ENCODE measurements at regions not wholly inside any gene's neighbourhood (a gene's known extent, or its start where the extent isn't known, plus 50 kb on each side); places are given as distances from the start of the nearest gene placed in this dataset.
"Not testable (repeated sequence)": the region's sequence is repeated elsewhere in the genome, so short reads cannot be mapped to it uniquely, and the experiment has no call there.

DNA sequence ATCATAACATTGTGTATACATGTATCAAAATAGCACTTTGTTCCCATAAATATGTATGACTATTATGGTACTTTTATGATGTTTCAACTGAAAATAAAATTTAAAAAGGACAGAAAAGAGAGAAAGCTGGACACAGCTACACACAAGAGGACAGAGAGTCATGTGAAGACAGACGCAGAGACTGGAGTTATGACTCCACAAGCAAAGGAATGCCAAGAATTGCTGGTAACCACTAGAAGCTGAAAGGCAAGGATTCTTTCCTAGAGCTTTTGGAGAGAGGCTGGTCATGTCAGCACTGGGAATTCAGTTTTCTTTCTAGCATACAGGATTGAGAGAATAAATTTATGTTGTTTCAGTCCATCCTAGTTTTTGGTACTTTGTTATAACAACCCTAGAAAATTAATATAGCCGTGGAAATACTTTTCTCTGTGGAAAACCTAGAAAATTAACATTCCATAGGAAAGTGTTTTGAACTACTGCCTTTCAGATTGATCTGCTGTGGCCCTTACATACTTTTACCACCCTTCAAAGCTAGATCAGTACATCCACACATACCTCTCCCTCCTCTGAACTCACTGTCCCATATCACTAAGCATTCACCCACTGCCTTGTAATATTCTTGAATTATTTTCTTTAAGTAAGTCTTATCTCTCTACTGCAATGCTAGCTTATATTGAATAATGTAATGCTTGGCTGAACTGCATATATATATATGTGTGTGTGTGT lies 575.3 kb downstream of the IPMK start:
- no peaks in the 10 kb centered on the region for H3K36me3 Mint-ChIP-seq
- ATAC-seq (ENCODE audit: low read depth) (no peak), DNase-seq (ENCODE audit: low spot score in 2 of 2) (no peak)
- no peaks in the 10 kb centered on the region for H3K4me1 Mint-ChIP-seq
- no peaks in the 10 kb centered on the region for H3K9me3 Mint-ChIP-seq
- no peak overlapping the region for H3K27ac Mint-ChIP-seq
- H3K4me3 Mint-ChIP-seq = no peak overlapping the region
- H3K27me3 Mint-ChIP-seq = no peaks in the 10 kb centered on the region

DNA sequence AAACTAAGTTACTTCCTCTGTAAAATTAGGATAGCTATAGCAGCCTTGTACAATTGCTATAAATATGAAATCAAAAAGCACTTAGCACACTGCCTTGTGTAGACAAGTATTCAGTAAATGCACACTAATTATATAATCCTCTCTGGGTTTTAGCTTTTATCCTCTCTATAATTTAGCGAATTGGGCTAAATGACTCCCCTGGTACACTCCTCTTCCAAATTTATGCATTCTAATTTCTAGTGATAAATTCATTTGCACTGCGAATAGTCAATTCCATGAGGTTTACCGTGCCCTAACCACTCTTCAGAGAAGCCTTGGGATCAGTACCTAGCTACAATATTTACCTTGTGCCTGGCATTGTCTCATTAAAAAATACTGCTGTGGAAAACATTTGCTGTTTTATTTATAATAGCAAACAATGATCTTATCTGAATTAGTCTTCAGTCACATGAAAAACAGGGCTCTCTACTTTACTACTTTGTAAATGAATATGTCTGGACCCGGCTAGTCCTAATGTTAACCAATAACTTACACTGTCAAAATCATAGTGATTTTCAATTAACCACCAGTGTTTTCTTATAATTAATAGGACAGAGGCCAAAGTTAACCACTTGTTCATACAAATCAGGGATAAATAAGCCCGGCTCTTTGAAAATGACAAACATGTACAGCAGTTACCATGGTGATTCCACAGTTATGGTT lies 577.9 kb downstream of the IPMK start:
- H3K27me3 Mint-ChIP-seq = no peaks in the 10 kb centered on the region
- no peak overlapping the region for H3K4me3 Mint-ChIP-seq
- DNase-seq (ENCODE audit: low spot score in 2 of 2) (no peak), ATAC-seq (ENCODE audit: low read depth) (no peak)
- no peaks in the 10 kb centered on the region for H3K36me3 Mint-ChIP-seq
- H3K9me3 Mint-ChIP-seq = no peaks in the 10 kb centered on the region
- no peak overlapping the region for H3K27ac Mint-ChIP-seq
- H3K4me1 Mint-ChIP-seq = no peaks in the 10 kb centered on the region

DNA sequence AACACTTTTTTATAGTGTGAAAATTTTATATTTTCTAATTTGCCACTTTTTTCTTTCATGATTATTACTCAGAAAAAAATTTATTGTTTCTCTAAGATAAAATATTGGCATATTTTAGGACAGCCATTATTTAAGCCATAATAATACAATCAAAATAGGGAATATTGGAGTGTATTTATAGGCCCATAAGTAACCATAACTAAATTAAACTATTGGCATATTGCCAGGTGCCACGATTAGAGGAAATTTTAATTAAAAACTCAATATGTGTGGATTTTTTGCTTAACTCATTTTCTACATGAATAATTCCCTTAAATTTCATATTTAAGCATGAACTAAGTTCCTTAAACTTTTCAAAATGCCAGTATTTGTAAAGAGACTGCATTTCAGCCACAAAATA lies 587.8 kb downstream of the IPMK start:
- no peaks in the 10 kb centered on the region for H3K9me3 Mint-ChIP-seq
- no peak overlapping the region for H3K27ac Mint-ChIP-seq
- H3K36me3 Mint-ChIP-seq = no peaks in the 10 kb centered on the region
- no peaks in the 10 kb centered on the region for H3K27me3 Mint-ChIP-seq
- H3K4me1 Mint-ChIP-seq = no peaks in the 10 kb centered on the region
- ATAC-seq (ENCODE audit: low read depth) (no peak), DNase-seq (ENCODE audit: low spot score in 2 of 2) (no peak)
- no peak overlapping the region for H3K4me3 Mint-ChIP-seq

DNA sequence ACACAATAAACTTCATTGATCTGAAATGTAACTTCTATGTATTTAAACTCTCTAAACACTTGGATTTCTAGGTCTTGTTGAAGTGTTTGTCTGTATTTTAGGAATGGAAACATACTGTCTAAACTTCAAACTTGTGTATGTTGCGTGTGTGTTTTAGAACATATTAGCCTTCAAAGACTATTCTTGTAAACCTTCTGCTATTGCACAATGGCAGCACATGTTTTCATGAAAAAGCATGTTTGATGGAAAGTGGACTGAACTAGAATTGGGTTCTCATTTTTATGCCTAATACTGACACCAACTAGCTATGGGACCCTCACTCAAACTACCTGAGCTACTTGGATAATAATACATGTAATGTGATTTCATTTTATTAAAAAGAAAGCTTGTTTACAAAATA lies 592.6 kb downstream of the IPMK start:
- DNase-seq (ENCODE audit: low spot score in 2 of 2) = no peak
- Mint-ChIP-seq H3K4me3 (no peak overlapping the region), H3K27ac (no peak overlapping the region), H3K36me3 (no peaks in the 10 kb centered on the region), H3K4me1 (no peaks in the 10 kb centered on the region), H3K27me3 (no peaks in the 10 kb centered on the region), H3K9me3 (no peaks in the 10 kb centered on the region)
- ATAC-seq (ENCODE audit: low read depth) = no peak

DNA sequence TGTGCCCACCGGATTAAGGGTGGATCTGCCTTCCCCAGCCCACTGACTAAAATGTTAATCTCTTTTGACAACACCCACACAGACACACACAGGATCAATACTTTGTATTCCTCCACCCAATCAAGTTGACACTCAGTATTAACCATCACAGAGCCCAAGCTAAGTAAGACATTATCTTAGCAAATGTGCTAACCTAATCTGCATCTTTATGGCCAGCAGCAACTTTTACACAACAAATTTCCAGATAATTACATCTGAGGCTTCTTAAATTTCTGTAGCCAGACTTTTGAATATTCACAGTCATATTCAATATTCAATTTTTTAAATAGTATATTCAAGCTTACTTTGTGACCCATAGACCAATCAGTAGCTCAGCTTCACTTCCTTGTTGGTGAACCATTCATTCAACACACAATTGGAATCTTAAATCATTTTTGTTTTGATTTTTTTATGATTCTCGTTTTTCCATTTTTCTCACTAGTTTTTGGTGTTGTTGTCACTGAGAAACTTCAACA lies 594.2 kb downstream of the IPMK start:
- no peak for ATAC-seq (ENCODE audit: low read depth)
- DNase-seq (ENCODE audit: low spot score in 2 of 2) = no peak
- Mint-ChIP-seq H3K4me3 (no peak overlapping the region), H3K27ac (no peak overlapping the region), H3K4me1 (no peaks in the 10 kb centered on the region), H3K9me3 (no peaks in the 10 kb centered on the region), H3K36me3 (no peaks in the 10 kb centered on the region), H3K27me3 (no peaks in the 10 kb centered on the region)

DNA sequence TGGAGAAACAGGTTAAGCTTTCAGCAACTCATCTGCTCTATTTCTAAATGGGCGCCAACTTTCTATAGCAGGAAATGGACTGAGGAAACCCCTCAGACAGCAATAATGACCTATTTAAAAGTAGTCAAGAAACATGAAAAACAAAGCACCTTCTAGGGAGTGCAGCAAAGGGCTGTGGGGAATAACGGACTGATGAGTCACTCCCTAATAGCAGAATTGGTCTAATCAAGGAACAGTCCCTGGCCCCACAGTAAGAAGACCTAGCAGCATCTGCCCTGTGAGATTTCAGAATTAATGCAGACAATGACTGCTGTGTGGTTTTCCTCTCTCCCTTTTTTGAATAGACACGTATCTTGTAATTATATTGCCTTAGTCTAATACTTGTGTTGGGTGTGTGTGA lies 602.9 kb downstream of the IPMK start:
- no peak for DNase-seq (ENCODE audit: low spot score in 2 of 2)
- no peaks in the 10 kb centered on the region for H3K27me3 Mint-ChIP-seq
- H3K4me1 Mint-ChIP-seq = no peaks in the 10 kb centered on the region
- ATAC-seq (ENCODE audit: low read depth) = no peak
- no peak overlapping the region for H3K4me3 Mint-ChIP-seq
- H3K27ac Mint-ChIP-seq = no peak overlapping the region
- H3K9me3 Mint-ChIP-seq = no peaks in the 10 kb centered on the region
- no peaks in the 10 kb centered on the region for H3K36me3 Mint-ChIP-seq

DNA sequence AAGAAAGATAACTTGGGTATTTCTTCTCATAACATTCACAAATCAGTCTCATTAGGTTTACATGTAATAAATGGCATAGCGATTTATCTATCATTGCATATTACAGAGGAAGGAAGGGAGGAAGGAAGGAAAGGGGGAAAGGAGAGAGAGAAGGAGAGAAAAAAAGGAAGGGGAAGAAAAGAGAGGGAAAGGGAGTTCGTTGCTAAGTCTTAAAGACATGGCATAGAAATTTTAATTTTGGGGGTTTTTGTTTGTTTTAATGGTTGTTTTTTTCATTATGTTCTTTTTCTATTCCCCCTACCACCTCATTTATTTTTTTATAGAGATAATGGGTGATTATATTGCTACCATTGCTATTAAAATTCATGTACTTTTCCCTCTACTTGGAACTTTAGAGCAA lies 604.3 kb downstream of the IPMK start:
- no peaks in the 10 kb centered on the region for H3K36me3 Mint-ChIP-seq
- no peak overlapping the region for H3K27ac Mint-ChIP-seq
- H3K4me1 Mint-ChIP-seq = no peaks in the 10 kb centered on the region
- DNase-seq (ENCODE audit: low spot score in 2 of 2) (no peak), ATAC-seq (ENCODE audit: low read depth) (no peak)
- H3K9me3 Mint-ChIP-seq = no peaks in the 10 kb centered on the region
- no peak overlapping the region for H3K4me3 Mint-ChIP-seq
- no peaks in the 10 kb centered on the region for H3K27me3 Mint-ChIP-seq

DNA sequence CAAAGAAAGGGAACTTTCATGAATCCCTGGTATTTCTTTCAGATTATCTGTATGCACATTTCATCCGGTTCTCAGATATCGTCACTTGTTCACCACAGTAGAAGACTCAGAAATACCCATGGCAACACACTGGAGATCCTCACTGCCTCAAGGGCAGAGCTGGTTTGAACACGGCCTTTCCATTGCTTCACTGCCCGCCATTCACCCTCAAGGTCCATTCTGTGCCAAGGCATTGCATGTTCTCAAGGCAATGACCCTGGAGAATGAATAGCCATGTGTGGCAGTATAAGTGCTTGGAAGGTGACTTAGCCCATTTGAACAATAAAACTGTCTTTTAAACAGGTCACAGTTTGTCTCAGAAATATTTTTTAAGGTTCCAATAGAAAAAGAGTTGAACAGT lies 606.5 kb downstream of the IPMK start:
- no peak overlapping the region for H3K4me3 Mint-ChIP-seq
- no peak overlapping the region for H3K27ac Mint-ChIP-seq
- H3K4me1 Mint-ChIP-seq = no peaks in the 10 kb centered on the region

DNA sequence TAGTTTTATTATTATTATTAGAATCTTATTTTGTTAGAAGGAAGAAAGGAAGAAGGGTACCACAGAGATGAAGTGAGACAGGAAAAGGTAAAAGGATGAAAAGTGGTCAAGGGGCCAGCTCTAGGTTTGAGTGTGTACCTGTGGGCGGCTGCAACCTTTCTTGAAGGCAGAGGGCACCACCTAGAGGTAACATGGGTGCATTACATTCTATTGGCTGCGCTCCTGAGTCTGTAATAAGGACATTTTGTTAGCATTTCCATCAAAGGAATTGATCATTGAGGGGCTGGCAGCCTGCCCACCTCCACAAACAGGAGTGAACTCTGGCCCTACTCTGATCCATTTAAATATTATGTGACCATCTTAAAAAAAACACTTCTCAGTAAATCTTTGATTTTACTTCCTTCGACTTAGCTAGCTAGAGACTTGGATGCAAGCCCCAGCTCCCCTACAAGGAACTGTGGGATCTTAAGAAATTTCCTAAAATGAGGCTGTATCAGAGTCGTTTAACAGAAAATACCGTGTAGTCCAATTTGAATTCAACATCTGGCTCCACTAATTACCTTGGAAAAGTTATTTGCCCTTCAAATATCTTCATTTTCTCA lies 610.4 kb downstream of the IPMK start:
- H3K4me1 Mint-ChIP-seq = no peaks in the 10 kb centered on the region
- H3K9me3 Mint-ChIP-seq = no peaks in the 10 kb centered on the region
- no peak overlapping the region for H3K27ac Mint-ChIP-seq
- ATAC-seq (ENCODE audit: low read depth) (peak; percentile 75), DNase-seq (ENCODE audit: low spot score in 2 of 2) (peak; percentile 22 to 28)
- H3K36me3 Mint-ChIP-seq = no peaks in the 10 kb centered on the region
- H3K27me3 Mint-ChIP-seq = no peaks in the 10 kb centered on the region
- H3K4me3 Mint-ChIP-seq = no peak overlapping the region

More for the DNA sequence above, 606.5 kb downstream of the IPMK start:
- H3K9me3 Mint-ChIP-seq = no peaks in the 10 kb centered on the region
- DNase-seq (ENCODE audit: low spot score in 2 of 2) = no peak
- no peaks in the 10 kb centered on the region for H3K27me3 Mint-ChIP-seq
- H3K36me3 Mint-ChIP-seq = no peaks in the 10 kb centered on the region
- no peak for ATAC-seq (ENCODE audit: low read depth)

DNA sequence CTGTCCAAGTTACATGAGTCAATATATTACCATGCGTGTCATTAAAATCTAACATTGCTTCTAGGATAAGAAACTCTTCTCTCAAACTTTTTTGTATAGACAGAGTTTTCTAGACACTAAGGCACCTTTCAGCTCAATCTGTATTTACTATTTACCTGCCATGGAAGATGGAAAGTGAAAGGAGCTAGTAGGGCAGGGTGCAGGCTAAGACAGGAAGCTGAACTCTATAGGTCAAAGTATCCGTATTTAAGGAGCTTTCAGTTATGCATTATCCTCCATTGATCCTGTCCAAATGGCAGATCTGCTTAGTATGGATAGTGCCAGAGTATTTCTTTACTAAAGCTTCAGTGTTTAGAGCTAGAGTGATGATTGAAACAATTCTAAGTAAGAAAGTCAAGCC lies 612.8 kb downstream of the IPMK start:
- Mint-ChIP-seq H3K4me1 (no peaks in the 10 kb centered on the region), H3K9me3 (no peaks in the 10 kb centered on the region), H3K27ac (no peak overlapping the region), H3K4me3 (no peak overlapping the region), H3K36me3 (no peaks in the 10 kb centered on the region), H3K27me3 (no peaks in the 10 kb centered on the region)
- DNase-seq (ENCODE audit: low spot score in 2 of 2) (no peak), ATAC-seq (ENCODE audit: low read depth) (no peak)

DNA sequence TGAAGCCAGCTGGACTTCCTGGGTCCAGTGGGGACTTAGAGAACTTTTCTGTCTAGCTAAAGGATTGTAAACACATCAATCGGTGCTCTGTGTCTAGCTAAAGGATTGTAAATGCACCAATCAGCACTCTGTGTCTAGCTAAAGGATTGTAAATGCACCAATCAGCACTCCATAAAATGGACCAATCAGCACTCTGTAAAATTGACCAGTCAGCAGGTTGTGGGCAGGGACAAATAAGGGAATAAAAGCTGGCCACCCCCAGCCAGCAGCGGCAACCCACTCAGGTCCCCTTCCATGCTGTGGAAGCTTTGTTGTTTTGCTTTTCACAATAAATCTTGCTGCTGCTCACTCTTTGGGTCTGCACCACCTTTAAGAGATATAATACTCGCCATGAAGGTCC lies 622.6 kb downstream of the IPMK start:
- H3K4me3 Mint-ChIP-seq; H3K36me3 Mint-ChIP-seq; H3K27ac Mint-ChIP-seq; H3K4me1 Mint-ChIP-seq; ATAC-seq (ENCODE audit: low read depth); H3K27me3 Mint-ChIP-seq; H3K9me3 Mint-ChIP-seq; DNase-seq (ENCODE audit: low spot score in 2 of 2): not testable (repeated sequence)

DNA sequence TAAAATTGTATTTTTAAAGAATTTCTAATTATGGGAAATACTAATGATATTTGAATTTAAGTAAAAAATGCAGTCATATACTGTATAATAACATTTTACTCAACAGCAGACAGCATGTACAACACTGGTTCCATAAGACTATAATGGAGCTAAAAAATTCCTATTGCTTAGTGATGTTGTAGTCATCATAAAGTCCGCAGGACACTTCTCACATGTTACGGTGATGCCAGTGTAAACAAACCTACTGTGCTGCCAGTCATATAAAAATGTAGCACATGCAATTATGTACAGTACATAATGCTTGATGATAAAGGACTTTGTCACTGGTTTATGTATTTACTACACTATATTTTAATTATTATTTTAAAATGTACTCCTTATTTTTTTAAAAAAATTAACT lies 629.3 kb downstream of the IPMK start:
- H3K27ac Mint-ChIP-seq = no peak overlapping the region
- H3K9me3 Mint-ChIP-seq = no peaks in the 10 kb centered on the region
- no peak overlapping the region for H3K4me3 Mint-ChIP-seq
- H3K27me3 Mint-ChIP-seq = no peaks in the 10 kb centered on the region
- no peak for ATAC-seq (ENCODE audit: low read depth)
- no peaks in the 10 kb centered on the region for H3K4me1 Mint-ChIP-seq
- DNase-seq (ENCODE audit: low spot score in 2 of 2) = no peak
- no peaks in the 10 kb centered on the region for H3K36me3 Mint-ChIP-seq

DNA sequence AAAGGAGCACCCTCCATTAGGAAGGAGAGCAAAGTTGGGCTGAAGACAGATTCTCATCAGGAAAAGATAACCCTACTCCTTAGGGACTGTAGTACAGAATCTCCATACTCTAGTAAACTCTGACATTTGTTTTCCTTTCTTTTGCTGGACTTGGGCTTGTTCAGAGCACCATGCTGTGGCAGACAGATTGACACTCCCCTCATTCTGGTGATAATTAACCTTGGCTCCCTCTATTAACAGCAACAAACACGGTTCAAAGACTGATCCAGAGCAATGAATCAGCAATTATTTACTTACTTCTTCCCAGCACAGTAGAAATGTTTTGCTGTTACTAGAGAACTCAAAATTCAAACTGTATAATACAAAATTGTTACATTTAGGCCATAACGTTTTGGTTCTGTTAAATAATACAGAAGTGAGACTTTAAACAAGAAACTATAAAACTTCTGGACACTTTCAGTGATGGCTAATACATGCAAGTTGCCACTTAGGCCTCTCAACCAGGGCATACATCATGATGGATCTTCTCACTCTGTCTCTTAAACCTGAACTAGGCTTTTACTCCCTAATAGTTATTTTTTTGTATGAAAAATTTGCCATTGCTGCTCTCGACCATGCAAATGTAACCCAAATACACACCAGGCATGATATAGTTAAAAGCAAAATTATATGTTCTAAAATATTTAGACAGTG lies 639.0 kb downstream of the IPMK start:
- no peak for DNase-seq (ENCODE audit: low spot score in 2 of 2)
- no peaks in the 10 kb centered on the region for H3K27me3 Mint-ChIP-seq
- H3K27ac Mint-ChIP-seq = no peak overlapping the region
- H3K4me1 Mint-ChIP-seq = no peaks in the 10 kb centered on the region
- H3K9me3 Mint-ChIP-seq = no peaks in the 10 kb centered on the region
- no peaks in the 10 kb centered on the region for H3K36me3 Mint-ChIP-seq
- ATAC-seq (ENCODE audit: low read depth) = no peak
- no peak overlapping the region for H3K4me3 Mint-ChIP-seq

DNA sequence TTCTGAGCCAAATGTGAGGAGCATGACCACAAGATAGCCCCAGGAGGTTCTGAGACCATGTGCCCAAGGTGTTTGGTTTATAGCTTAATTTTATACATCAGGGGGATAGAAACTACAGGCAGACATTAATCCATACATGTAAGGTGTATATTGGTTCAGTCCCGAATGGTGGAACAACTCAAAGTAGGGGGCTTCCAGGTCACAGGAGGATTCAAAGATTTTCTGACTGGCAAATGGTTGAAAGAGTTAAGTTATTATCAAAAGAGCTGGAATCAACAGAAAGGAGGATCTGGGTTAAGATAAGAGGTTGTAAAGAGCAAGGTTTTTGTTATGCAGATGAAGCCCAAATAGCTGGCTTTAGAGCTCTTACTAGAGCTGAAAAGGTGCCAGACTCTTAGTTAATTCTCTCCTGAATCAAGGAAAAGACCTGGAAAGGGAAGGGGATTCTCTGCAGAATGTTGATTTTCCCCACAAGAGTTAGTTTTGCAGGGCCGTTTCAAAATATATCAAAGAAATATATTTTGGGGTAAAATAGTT lies 640.0 kb downstream of the IPMK start:
- DNase-seq (ENCODE audit: low spot score in 2 of 2) (no peak), ATAC-seq (ENCODE audit: low read depth) (no peak)
- no peaks in the 10 kb centered on the region for H3K9me3 Mint-ChIP-seq
- H3K4me1 Mint-ChIP-seq = no peaks in the 10 kb centered on the region
- no peak overlapping the region for H3K27ac Mint-ChIP-seq
- H3K36me3 Mint-ChIP-seq = no peaks in the 10 kb centered on the region
- no peaks in the 10 kb centered on the region for H3K27me3 Mint-ChIP-seq
- no peak overlapping the region for H3K4me3 Mint-ChIP-seq

Data from memory B cell (primary cell).